H1 (cell line): ENCODE measurements at regions not wholly inside any gene's neighbourhood (a gene's known extent, or its start where the extent isn't known, plus 50 kb on each side); places are given as distances from the start of the nearest gene placed in this dataset.

Source experiments
- CTCF ChIA-PET: fragments of 300-600 bp; sonication (Branson Sonifier 250); formaldehyde crosslinking; loops from one replicate; lab custom pipeline; 2021; ENCODE audit not compliant: partially characterized antibody; lab: Charles Lee
- POLR2A ChIA-PET: fragments of 300-600 bp; sonication (Branson Sonifier 250); formaldehyde crosslinking; loops from one replicate; lab custom pipeline; 2021; ENCODE audit warnings: inconsistent platforms; ENCODE audit not compliant: partially characterized antibody; lab: Charles Lee
- DNase-seq, 2 experiments: peaks; one replicate each; pipeline versions ENCODE4 v3.0.0 to v3.0.0-alpha.2; 2010 to 2022; ENCODE audit warnings: low spot score in 2 of 2, low read depth in 1 of 2, mixed read lengths in 1 of 2
- FAIRE-seq: peaks from 2 replicates; lab custom pipeline; 2011; peaks lifted over from hg19 to GRCh38; lab: Jason Lieb, UNC
- H2AFZ ChIP-seq: 2 replicates; pipeline ENCODE4 v1.8.1; 2012; ENCODE audit warnings: low read length, inconsistent platforms
- H2AK5ac ChIP-seq: 2 replicates; pipeline ENCODE4 v1.6.1; 2013; ENCODE audit warnings: low read depth, low read length
- H2BK120ac ChIP-seq: replicated peaks from 2 replicates; pipeline ENCODE3; 2013; ENCODE audit warnings: low read depth, low read length, inconsistent platforms
- H2BK12ac ChIP-seq: 2 replicates; pipeline ENCODE4 v1.6.1; 2013; ENCODE audit warnings: low read depth, low read length
- H2BK15ac ChIP-seq: 2 replicates; pipeline ENCODE4 v1.6.1; 2013; ENCODE audit warnings: low read length
- H2BK20ac ChIP-seq: 2 replicates; pipeline ENCODE4 v1.6.1; 2013; ENCODE audit warnings: low read length
- H2BK5ac ChIP-seq: 2 replicates; pipeline ENCODE4 v1.6.1; 2013; ENCODE audit warnings: low read depth, low read length
- H3K14ac ChIP-seq: 2 replicates; pipeline ENCODE4 v1.6.1; 2013; ENCODE audit warnings: inconsistent platforms; ENCODE audit not compliant: insufficient read length
- H3K18ac ChIP-seq: 2 replicates; pipeline ENCODE4 v1.6.1; 2013; ENCODE audit warnings: low read length; ENCODE audit errors: extremely low read depth
- H3K23ac ChIP-seq: 2 replicates; pipeline ENCODE4 v1.6.1; 2013; ENCODE audit warnings: inconsistent platforms; ENCODE audit not compliant: insufficient read length
- H3K23me2 ChIP-seq: 2 replicates; pipeline ENCODE4 v1.6.1; 2013; ENCODE audit warnings: low read depth, low read length
- H3K27ac ChIP-seq: 2 replicates; pipeline ENCODE4 v1.6.1; 2011; ENCODE audit warnings: low read depth, low read length, inconsistent platforms
- H3K27me3 ChIP-seq, 4 experiments: replicated peaks in 1 of 4; 1 replicate in 1 of 4; 2 replicates in 3 of 4; pipeline versions ENCODE4 v1.6.1 to v1.8.1; 2011 to 2013; ENCODE audit warnings: low read length in 3 of 4, mild to moderate bottlenecking in 3 of 4, inconsistent platforms in 2 of 4, mixed read lengths in 2 of 4, moderate library complexity in 1 of 4; ENCODE audit not compliant: control insufficient read depth in 3 of 4, insufficient read depth in 3 of 4; ENCODE audit errors: extremely low read depth in 1 of 4
- H3K36me3 ChIP-seq, 4 experiments: 2 replicates each; pipeline versions ENCODE4 v1.6.1 to v1.8.1; 2011 to 2013; ENCODE audit warnings: mild to moderate bottlenecking in 4 of 4, low read length in 3 of 4, moderate library complexity in 2 of 4, control low read depth in 1 of 4, inconsistent platforms in 1 of 4; ENCODE audit not compliant: insufficient read depth in 4 of 4, control insufficient read depth in 2 of 4
- H3K4ac ChIP-seq: replicated peaks from 2 replicates; pipeline ENCODE3; 2013; ENCODE audit warnings: low read length, low read depth, mixed read lengths, inconsistent platforms; ENCODE audit not compliant: insufficient read length
- H3K4me1 ChIP-seq, 4 experiments: replicated peaks in 1 of 4; 1 replicate in 1 of 4; 2 replicates in 3 of 4; pipeline versions ENCODE4 v1.6.1 to v1.8.1; 2011 to 2013; ENCODE audit warnings: low read length in 3 of 4, inconsistent platforms in 2 of 4, mixed read lengths in 1 of 4; ENCODE audit not compliant: insufficient read depth in 4 of 4, control insufficient read depth in 3 of 4
- H3K4me2 ChIP-seq, 2 experiments: 2 replicates each; pipeline versions ENCODE4 v1.6.1 to v1.8.1; 2011 to 2013; ENCODE audit warnings: low read depth in 2 of 2, low read length in 2 of 2, control low read depth in 1 of 2, inconsistent platforms in 1 of 2, mild to moderate bottlenecking in 1 of 2; ENCODE audit not compliant: insufficient read depth in 1 of 2
- H3K4me3 ChIP-seq, 4 experiments: fragments of 200-600, 300-600 bp in 1 of 4; sonication (generic), shearing (Covaris generic), sonication (Bioruptor Twin) in 1 of 4; 2 replicates each; pipeline versions ENCODE4 v1.5.1 to v1.8.1; 2011 to 2016; ENCODE audit warnings: low read length in 4 of 4, low read depth in 3 of 4, control low read depth in 2 of 4, inconsistent platforms in 2 of 4, mild to moderate bottlenecking in 2 of 4, mixed read lengths in 1 of 4, moderate library complexity in 1 of 4; ENCODE audit not compliant: insufficient read depth in 2 of 4; ENCODE audit errors: extremely low read depth in 1 of 4
- H3K56ac ChIP-seq: replicated peaks from 2 replicates; pipeline ENCODE3; 2013; ENCODE audit warnings: low read depth, mild to moderate bottlenecking, mixed read lengths, low read length, inconsistent platforms; ENCODE audit not compliant: insufficient read length
- H3K79me1 ChIP-seq: 2 replicates; pipeline ENCODE4 v1.6.1; 2013; ENCODE audit warnings: low read depth, low read length, control low read depth
- H3K79me2 ChIP-seq, 2 experiments: 2 replicates each; pipeline versions ENCODE4 v1.6.1 to v1.8.1; 2012 to 2013; ENCODE audit warnings: low read length in 2 of 2, mild to moderate bottlenecking in 2 of 2, inconsistent platforms in 1 of 2; ENCODE audit not compliant: insufficient read depth in 2 of 2, control insufficient read depth in 1 of 2
- H3K9ac ChIP-seq, 4 experiments: replicated peaks in 1 of 4; 1 replicate in 1 of 4; 2 replicates in 3 of 4; pipeline versions ENCODE4 v1.6.1 to v1.8.1; 2011 to 2013; ENCODE audit warnings: low read depth in 3 of 4, low read length in 3 of 4, control low read depth in 2 of 4, mild to moderate bottlenecking in 2 of 4, moderate library complexity in 2 of 4, inconsistent platforms in 1 of 4; ENCODE audit errors: extremely low read depth in 1 of 4
- H3K9me3 ChIP-seq, 2 experiments: 2 replicates each; pipeline versions ENCODE4 v1.6.1 to v1.8.1; 2012 to 2013; ENCODE audit warnings: mild to moderate bottlenecking in 2 of 2, moderate library complexity in 2 of 2, control low read depth in 1 of 2, inconsistent platforms in 1 of 2, low read depth in 1 of 2, low read length in 1 of 2, mixed read lengths in 1 of 2; ENCODE audit not compliant: insufficient read depth in 2 of 2
- H4K20me1 ChIP-seq, 2 experiments: replicated peaks in 1 of 2; 2 replicates each; pipeline versions ENCODE3 to v1.8.1; 2011 to 2013; ENCODE audit warnings: inconsistent platforms in 2 of 2, low read length in 2 of 2, mild to moderate bottlenecking in 1 of 2; ENCODE audit not compliant: insufficient read depth in 2 of 2, control insufficient read depth in 1 of 2
- H4K5ac ChIP-seq: 2 replicates; pipeline ENCODE4 v1.6.1; 2013; ENCODE audit warnings: low read length, low read depth, mixed read lengths, inconsistent platforms; ENCODE audit not compliant: insufficient read length
- H4K8ac ChIP-seq: 2 replicates; pipeline ENCODE4 v1.8.0; 2013; ENCODE audit warnings: mild to moderate bottlenecking, moderate library complexity, low read length, inconsistent platforms; ENCODE audit not compliant: insufficient read depth; ENCODE audit errors: extremely low read depth
- H4K91ac ChIP-seq: replicated peaks from 2 replicates; pipeline ENCODE3; 2013; ENCODE audit warnings: low read length, mixed read lengths, inconsistent platforms; ENCODE audit not compliant: insufficient read length
- BACH1 ChIP-seq: IDR thresholded peaks from 2 replicates; pipeline ENCODE4 v1.6.1; 2012; ENCODE audit warnings: low read length, improper control_type of control experiment
- BRCA1 ChIP-seq: IDR thresholded peaks from 2 replicates; pipeline ENCODE4 v1.6.1; 2012; ENCODE audit warnings: low read depth, low read length, improper control_type of control experiment
- CBX8 ChIP-seq: fragments of 300-800, 300-1000 bp; sonication (generic); IDR thresholded peaks from 2 replicates; pipeline ENCODE4 v1.7.1; 2016; ENCODE audit warnings: low read depth, low read length, borderline replicate concordance
- EGR1 ChIP-seq: IDR thresholded peaks from 2 replicates; pipeline ENCODE4 v1.6.1; 2011; ENCODE audit warnings: low read depth, low read length, borderline replicate concordance
- EP300 ChIP-seq, 2 experiments: IDR thresholded peaks; 1 replicate in 1 of 2; 2 replicates in 1 of 2; pipeline ENCODE4 v1.6.1; 2011 to 2012; ENCODE audit warnings: low read depth in 2 of 2, low read length in 2 of 2, mild to moderate bottlenecking in 2 of 2, borderline replicate concordance in 1 of 2, inconsistent platforms in 1 of 2, moderate library complexity in 1 of 2
- GABPA ChIP-seq: IDR thresholded peaks from 2 replicates; pipeline ENCODE4 v1.6.1; 2011; ENCODE audit warnings: mild to moderate bottlenecking, low read length, moderate library complexity, borderline replicate concordance; ENCODE audit not compliant: insufficient read depth
- POLR2A ChIP-seq, 2 experiments: IDR thresholded peaks; 1 replicate in 1 of 2; 2 replicates in 1 of 2; pipeline ENCODE4 v1.6.1; 2011; ENCODE audit warnings: low read depth in 2 of 2, low read length in 2 of 2, mild to moderate bottlenecking in 2 of 2; ENCODE audit errors: control extremely low read depth in 1 of 2
- POLR2AphosphoS5 ChIP-seq: IDR thresholded peaks from 2 replicates; pipeline ENCODE4 v1.6.1; 2011; ENCODE audit warnings: low read depth, low read length
- RAD21 ChIP-seq, 2 experiments: IDR thresholded peaks in 1 of 2; conservative IDR thresholded peaks in 1 of 2; 2 replicates each; pipeline ENCODE4 v1.6.1; 2011; ENCODE audit warnings: low read depth in 2 of 2, low read length in 2 of 2, improper control_type of control experiment in 1 of 2, inconsistent platforms in 1 of 2, mild to moderate bottlenecking in 1 of 2, moderate library complexity in 1 of 2
- SAP30 ChIP-seq: fragments of 300-600 bp; sonication (generic); IDR thresholded peaks from 2 replicates; pipeline ENCODE4 v1.7.1; 2012; ENCODE audit warnings: low read length, moderate library complexity, mild to moderate bottlenecking, inconsistent platforms; ENCODE audit not compliant: insufficient read depth, insufficient replicate concordance
- SIX5 ChIP-seq: IDR thresholded peaks from 2 replicates; pipeline ENCODE4 v1.6.1; 2011; ENCODE audit warnings: mild to moderate bottlenecking, low read depth, low read length
- SP1 ChIP-seq: IDR thresholded peaks from 2 replicates; pipeline ENCODE4 v1.6.1; 2011; ENCODE audit warnings: low read depth, low read length
- SP2 ChIP-seq: IDR thresholded peaks from 2 replicates; pipeline ENCODE4 v1.6.1; 2012; ENCODE audit warnings: mild to moderate bottlenecking, low read length, inconsistent platforms
- TEAD4 ChIP-seq: IDR thresholded peaks from 2 replicates; pipeline ENCODE4 v1.6.1; 2012; ENCODE audit warnings: low read depth, low read length, inconsistent platforms, mixed read lengths
- YY1 ChIP-seq: IDR thresholded peaks from 2 replicates; pipeline ENCODE4 v1.6.1; 2011; ENCODE audit warnings: low read depth, mild to moderate bottlenecking, low read length
- WGBS, 2 experiments: shearing (Covaris generic) in 1 of 2; methylation state at CpG; one replicate each; pipeline versions ENCODE4 v1.1.6 to v1.1.7; 2013 to 2015; ENCODE audit warnings: low lambda C conversion rate in 2 of 2, mixed read lengths in 2 of 2, inconsistent platforms in 1 of 2, low coverage in 1 of 2, missing lambda C conversion rate in 1 of 2; ENCODE audit not compliant: insufficient replicate concordance in 2 of 2, insufficient coverage in 1 of 2, insufficient read length in 1 of 2; ENCODE audit errors: extremely low coverage in 1 of 2, missing lambda C conversion rate in 1 of 2; 5-methylcytosine and 5-hydroxymethylcytosine counted together
- TF ChIP-seq, protein P1 (sequence below): IDR thresholded peaks from 2 replicates; pipeline ENCODE4 v1.6.1; 2011; ENCODE audit warnings: low read depth, mild to moderate bottlenecking, low read length; ENCODE audit not compliant: insufficient read depth

DNA sequence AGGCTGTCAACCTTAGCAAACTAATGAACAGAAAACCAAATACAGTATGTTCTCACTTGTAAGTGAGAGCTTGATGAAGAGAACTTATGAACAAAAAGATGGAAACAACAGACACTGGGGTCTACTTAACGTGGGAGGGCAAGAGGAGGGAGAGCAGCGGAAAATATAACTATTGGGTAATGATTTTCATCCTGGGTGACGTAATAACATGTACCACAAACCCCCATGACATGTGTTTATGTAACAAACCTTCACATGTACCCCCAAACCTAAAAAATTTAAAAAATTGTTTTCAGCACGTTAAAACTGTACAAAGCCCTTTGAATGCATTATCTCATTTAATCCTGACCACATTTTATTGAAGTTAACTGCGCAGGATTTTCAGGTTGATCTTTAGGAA lies 64.9 kb upstream of the RBMS1 start:
- Histone ChIP-seq H2BK12ac (no peak overlapping the region), H3K4me3 (no peak overlapping the region), H3K79me2 (no peaks in the 10 kb centered on the region), H3K18ac (no peak overlapping the region), H2BK20ac (no peak overlapping the region), H2BK120ac (no peak overlapping the region), H3K23ac (no peak overlapping the region), H2AK5ac (no peak overlapping the region), H3K14ac (no peak overlapping the region), H3K27ac (no peak overlapping the region), H2AFZ (no peak overlapping the region), H3K4ac (no peak overlapping the region), H3K23me2 (no peaks in the 10 kb centered on the region; the same call in 1 of the 2 replicates), H4K8ac (no peak overlapping the region), H3K79me1 (no peaks in the 10 kb centered on the region), H3K27me3 (no peaks in the 10 kb centered on the region), H3K56ac (no peak overlapping the region), H2BK15ac (no peak overlapping the region), H3K9me3 (no peaks in the 10 kb centered on the region), H3K4me1 (no peaks in the 10 kb centered on the region), H4K20me1 (no peaks in the 10 kb centered on the region), H3K9ac (no peak overlapping the region), H3K4me2 (no peak overlapping the region), H3K36me3 (no peaks in the 10 kb centered on the region), H4K91ac (no peak overlapping the region), H2BK5ac (no peak overlapping the region), H4K5ac (no peak overlapping the region)
- 89% methylated on average over 5 of the region's 5 CpGs; no CpG with 5 or more reads in 1 of the 2 experiments for WGBS, 2 experiments
- FAIRE-seq: no peak
- CTCF ChIA-PET: no interaction called here
- POLR2A ChIA-PET: no interaction called here
- no peak for DNase-seq
- TF ChIP-seq SAP30 (no peak), RAD21 (IDR thresholded peaks at IDR 0.05 in 1 of 2, conservative IDR thresholded peaks at IDR 0.05 in 1 of 2; ENCODE audit: low read depth in 2 of 2, low read length in 2 of 2) (no peak), YY1 (no peak), SIX5 (no peak), POLR2AphosphoS5 (no peak), EGR1 (no peak), GABPA (no peak), TEAD4 (no peak), POLR2A (IDR thresholded peaks at IDR 0.05; ENCODE audit: control extremely low read depth in 1 of 2, low read depth in 2 of 2, low read length in 2 of 2) (no peak), BACH1 (no peak), EP300 (IDR thresholded peaks at IDR 0.05; ENCODE audit: borderline replicate concordance in 1 of 2, low read depth in 2 of 2, low read length in 2 of 2) (no peak), CBX8 (no peak), SP1 (no peak), BRCA1 (no peak), SP2 (no peak)
- TF ChIP-seq, protein P1, sequence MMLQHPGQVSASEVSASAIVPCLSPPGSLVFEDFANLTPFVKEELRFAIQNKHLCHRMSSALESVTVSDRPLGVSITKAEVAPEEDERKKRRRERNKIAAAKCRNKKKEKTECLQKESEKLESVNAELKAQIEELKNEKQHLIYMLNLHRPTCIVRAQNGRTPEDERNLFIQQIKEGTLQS: no peak
